IMR-90 (cell line): ENCODE measurements at regions not wholly inside any gene's neighbourhood (a gene's known extent, or its start where the extent isn't known, plus 50 kb on each side); places are given as distances from the start of the nearest gene placed in this dataset.

ENCODE experiments used
- ATAC-seq: fragments of 200-7000 bp; cut with Tn5 transposase; 2 replicates; pipeline ENCODE4 v1.9.1; 2020; ENCODE audit warnings: low read depth, mild to moderate bottlenecking, moderate library complexity
- BruUV-seq: library from RNA; stranded (reverse); fragments of 400-500 nt; replicated peaks from 2 replicates; lab custom pipeline; 2021; lab: Mats Ljungman, UMichigan
- CTCF ChIA-PET: fragments of 300-600 bp; formaldehyde crosslinking; extraction: SDS; loops from one replicate; lab custom pipeline; 2021; ENCODE audit warnings: antibody characterized with exemption; lab: Yijun Ruan, JAX
- POLR2A ChIA-PET: fragments of 300-600 bp; sonication (Branson Sonifier 250); formaldehyde crosslinking; loops from one replicate; lab custom pipeline; 2022; ENCODE audit warnings: antibody characterized with exemption; ENCODE audit not compliant: unreplicated experiment; lab: Charles Lee
- DNase-seq: peaks from one replicate; pipeline ENCODE4 v3.0.0; 2013
- H2AFZ ChIP-seq: replicated peaks from 2 replicates; pipeline ENCODE3; 2013; ENCODE audit warnings: low read length, mild to moderate bottlenecking; ENCODE audit not compliant: poor library complexity
- H2AK5ac ChIP-seq: 2 replicates; pipeline ENCODE4 v1.6.1; 2013; ENCODE audit warnings: low read depth, low read length, inconsistent platforms
- H2AK9ac ChIP-seq: replicated peaks from 2 replicates; pipeline ENCODE3; 2013; ENCODE audit warnings: mild to moderate bottlenecking, low read depth, low read length, moderate library complexity; ENCODE audit not compliant: poor library complexity
- H2BK120ac ChIP-seq: 2 replicates; pipeline ENCODE4 v1.6.1; 2013; ENCODE audit warnings: low read depth, low read length, inconsistent platforms
- H2BK15ac ChIP-seq: 3 replicates; pipeline ENCODE4 v1.6.1; 2013; ENCODE audit warnings: low read depth, low read length, inconsistent platforms
- H2BK20ac ChIP-seq: 2 replicates; pipeline ENCODE4 v1.6.1; 2013; ENCODE audit warnings: low read depth, mild to moderate bottlenecking, inconsistent platforms, low read length, moderate library complexity
- H2BK5ac ChIP-seq: 2 replicates; pipeline ENCODE4 v1.6.1; 2013; ENCODE audit warnings: mild to moderate bottlenecking, low read depth, low read length, inconsistent platforms; ENCODE audit not compliant: poor library complexity, severe bottlenecking
- H3K14ac ChIP-seq: replicated peaks from 2 replicates; pipeline ENCODE4 v1.6.1; 2013; ENCODE audit warnings: low read depth, low read length, inconsistent platforms
- H3K18ac ChIP-seq: 2 replicates; pipeline ENCODE4 v1.6.1; 2013; ENCODE audit warnings: low read depth, low read length, control low read depth
- H3K23ac ChIP-seq: 2 replicates; pipeline ENCODE4 v1.6.1; 2013; ENCODE audit warnings: low read depth, low read length, inconsistent platforms
- H3K27ac ChIP-seq: 2 replicates; pipeline ENCODE4 v1.5.1; 2013; ENCODE audit warnings: mild to moderate bottlenecking, control low read depth, low read length; ENCODE audit not compliant: insufficient read depth
- H3K27me3 ChIP-seq: 2 replicates; pipeline ENCODE4 v1.6.1; 2013; ENCODE audit warnings: low read length; ENCODE audit not compliant: control insufficient read depth, insufficient read depth
- H3K36me3 ChIP-seq: 2 replicates; pipeline ENCODE4 v1.6.1; 2013; ENCODE audit warnings: low read length, mixed read lengths; ENCODE audit not compliant: control insufficient read depth, insufficient read depth
- H3K4ac ChIP-seq: 2 replicates; pipeline ENCODE4 v1.6.1; 2013; ENCODE audit warnings: low read depth, low read length, inconsistent platforms
- H3K4me1 ChIP-seq: 2 replicates; pipeline ENCODE4 v1.6.1; 2013; ENCODE audit warnings: low read length, mixed read lengths; ENCODE audit not compliant: control insufficient read depth, insufficient read depth
- H3K4me2 ChIP-seq: 2 replicates; pipeline ENCODE4 v1.6.1; 2013; ENCODE audit warnings: low read depth, mild to moderate bottlenecking, control low read depth, low read length, moderate library complexity
- H3K4me3 ChIP-seq: 2 replicates; pipeline ENCODE4 v1.5.1; 2013; ENCODE audit warnings: low read depth, mild to moderate bottlenecking, control low read depth, low read length, moderate library complexity; ENCODE audit not compliant: insufficient read depth
- H3K56ac ChIP-seq: 2 replicates; pipeline ENCODE4 v1.6.1; 2013; ENCODE audit warnings: low read length, inconsistent platforms; ENCODE audit not compliant: insufficient read depth; ENCODE audit errors: extremely low read depth
- H3K79me1 ChIP-seq, 2 experiments: 2 replicates each; pipeline ENCODE4 v1.6.1; 2013; ENCODE audit warnings: low read length in 2 of 2, inconsistent platforms in 1 of 2, low read depth in 1 of 2
- H3K9ac ChIP-seq: 2 replicates; pipeline ENCODE4 v1.6.1; 2013; ENCODE audit warnings: low read depth, low read length, control low read depth
- H3K9me1 ChIP-seq: 2 replicates; pipeline ENCODE4 v1.6.1; 2013; ENCODE audit warnings: low read length, inconsistent platforms; ENCODE audit not compliant: insufficient read depth
- H3K9me3 ChIP-seq: 2 replicates; pipeline ENCODE4 v1.6.1; 2013; ENCODE audit warnings: low read length; ENCODE audit not compliant: control insufficient read depth, insufficient read depth
- H4K20me1 ChIP-seq: 2 replicates; pipeline ENCODE4 v1.6.1; 2013; ENCODE audit warnings: low read length, inconsistent platforms; ENCODE audit not compliant: insufficient read depth
- H4K5ac ChIP-seq: 2 replicates; pipeline ENCODE4 v1.6.1; 2013; ENCODE audit warnings: mild to moderate bottlenecking, low read depth, low read length, control low read depth
- H4K8ac ChIP-seq, 2 experiments: 2 replicates each; pipeline ENCODE4 v1.6.1; 2013; ENCODE audit warnings: low read depth in 2 of 2, low read length in 2 of 2, control low read depth in 1 of 2, inconsistent platforms in 1 of 2
- H4K91ac ChIP-seq: 2 replicates; pipeline ENCODE4 v1.6.1; 2013; ENCODE audit warnings: low read depth, low read length, inconsistent platforms; ENCODE audit not compliant: insufficient read depth
- BHLHE40 ChIP-seq: fragments of 150-350 bp; IDR thresholded peaks from 2 replicates; pipeline ENCODE4 v1.6.1; 2016; ENCODE audit warnings: mild to moderate bottlenecking, low read depth, low read length
- CEBPB ChIP-seq: IDR thresholded peaks from 2 replicates; pipeline ENCODE4 v1.6.1; 2012; ENCODE audit warnings: low read depth, low read length, improper control_type of control experiment
- CHD1 ChIP-seq: IDR thresholded peaks from 2 replicates; pipeline ENCODE4 v1.6.1; 2012; ENCODE audit warnings: low read depth, low read length, improper control_type of control experiment
- CTCF ChIP-seq: conservative IDR thresholded peaks from 2 replicates; pipeline ENCODE4 v1.5.1; 2012; ENCODE audit warnings: mild to moderate bottlenecking, low read depth, low read length, improper control_type of control experiment
- MAFK ChIP-seq: IDR thresholded peaks from 2 replicates; pipeline ENCODE4 v1.6.1; 2012; ENCODE audit warnings: low read depth, low read length, improper control_type of control experiment
- MAZ ChIP-seq: IDR thresholded peaks from 2 replicates; pipeline ENCODE4 v1.6.1; 2012; ENCODE audit warnings: low read depth, mild to moderate bottlenecking, low read length, improper control_type of control experiment, moderate library complexity, borderline replicate concordance
- MXI1 ChIP-seq: IDR thresholded peaks from 2 replicates; pipeline ENCODE4 v1.6.1; 2012; ENCODE audit warnings: low read depth, mild to moderate bottlenecking, low read length, moderate library complexity, borderline replicate concordance
- NFE2L2 ChIP-seq: fragments of 150-350 bp; IDR thresholded peaks from 2 replicates; pipeline ENCODE4 v1.6.1; 2016; ENCODE audit warnings: low read depth, mild to moderate bottlenecking, low read length
- POLR2A ChIP-seq: IDR thresholded peaks from 2 replicates; pipeline ENCODE4 v1.6.1; 2012; ENCODE audit warnings: mild to moderate bottlenecking, low read depth, low read length
- RAD21 ChIP-seq: IDR thresholded peaks from 2 replicates; pipeline ENCODE4 v1.6.1; 2012; ENCODE audit warnings: low read length, improper control_type of control experiment
- RCOR1 ChIP-seq: IDR thresholded peaks from 2 replicates; pipeline ENCODE4 v1.6.1; 2012; ENCODE audit warnings: mild to moderate bottlenecking, low read length, improper control_type of control experiment; ENCODE audit not compliant: insufficient replicate concordance
- RFX5 ChIP-seq: IDR thresholded peaks from 2 replicates; pipeline ENCODE4 v1.8.0; 2012; ENCODE audit warnings: low read depth, mild to moderate bottlenecking, low read length, moderate library complexity
- WGBS, 2 experiments: methylation state at CpG; one replicate each; pipeline versions ENCODE4 v1.1.5 to v1.1.7; 2013; ENCODE audit warnings: missing lambda C conversion rate in 2 of 2; ENCODE audit not compliant: insufficient read length in 1 of 2; ENCODE audit errors: extremely low coverage in 2 of 2; 5-methylcytosine and 5-hydroxymethylcytosine counted together
- dilution Hi-C: fragments of 300-500 bp; cut with HindIII; formaldehyde crosslinking; loops from one replicate; pipeline ENCODE4 v1.14.3; 2018; ENCODE audit warnings: low sequenced_read_pairs; ENCODE audit not compliant: unreplicated experiment
- in situ Hi-C: fragments of 300-500 bp; cut with MboI; formaldehyde crosslinking; loops from 3 replicates; pipeline ENCODE4 v1.14.3; 2019; ENCODE audit warnings: low sequenced_read_pairs, inconsistent platforms, mixed read lengths
- intact Hi-C: fragments of 100-400 bp; cut with micrococcal nuclease; formaldehyde crosslinking; loops from 2 replicates; pipeline ENCODE4 v1.10.0; 2022
- TF ChIP-seq, protein P1 (sequence below): fragments of 150-350 bp; IDR thresholded peaks from 2 replicates; pipeline ENCODE4 v1.6.1; 2017; ENCODE audit warnings: mild to moderate bottlenecking, antibody characterized with exemption, low read length, low read depth

DNA sequence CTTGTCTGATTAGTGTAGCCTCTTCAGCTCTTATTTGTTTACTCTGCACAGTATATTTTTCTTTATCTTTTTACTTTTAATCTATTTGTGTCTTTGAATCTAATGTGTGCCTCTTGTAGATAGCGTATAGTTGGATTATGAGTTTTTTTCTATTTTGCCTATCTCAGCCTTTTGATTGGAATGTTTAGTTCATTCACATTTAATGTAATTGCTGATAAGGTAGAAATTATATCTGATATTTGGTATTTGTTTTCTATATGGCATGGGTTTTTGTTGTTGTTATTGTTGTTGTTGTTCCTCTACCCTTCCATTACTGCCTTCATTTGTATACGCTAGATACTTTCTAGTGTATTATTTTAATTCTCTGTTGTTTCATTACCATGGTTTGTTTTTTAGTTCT is 131.7 kb upstream of the GRIK3 start:
- H3K79me1 ChIP-seq, result no peaks in the 10 kb centered on the region
- intact Hi-C loops, result no loop called here
- H4K8ac ChIP-seq, result no peak overlapping the region
- no peak overlapping the region for H3K14ac ChIP-seq
- WGBS, 2 experiments, result no CpG with 5 or more reads among the region's 2 CpGs
- no peaks in the 10 kb centered on the region; the same call in 1 of the 2 replicates for H3K9me3 ChIP-seq
- H4K5ac ChIP-seq, result no peak overlapping the region
- DNase-seq (no peak), ATAC-seq (no peak)
- dilution Hi-C loops, result no loop called here
- H2BK20ac ChIP-seq, result no peak overlapping the region
- no peaks in the 10 kb centered on the region for H3K36me3 ChIP-seq
- CTCF ChIA-PET, result no interaction called here
- no peak overlapping the region for H3K9ac ChIP-seq
- no peak overlapping the region for H2BK120ac ChIP-seq
- no peak overlapping the region for H3K23ac ChIP-seq
- no peak overlapping the region for H2AFZ ChIP-seq
- no peaks in the 10 kb centered on the region for H3K4me1 ChIP-seq
- TF ChIP-seq, protein P1, sequence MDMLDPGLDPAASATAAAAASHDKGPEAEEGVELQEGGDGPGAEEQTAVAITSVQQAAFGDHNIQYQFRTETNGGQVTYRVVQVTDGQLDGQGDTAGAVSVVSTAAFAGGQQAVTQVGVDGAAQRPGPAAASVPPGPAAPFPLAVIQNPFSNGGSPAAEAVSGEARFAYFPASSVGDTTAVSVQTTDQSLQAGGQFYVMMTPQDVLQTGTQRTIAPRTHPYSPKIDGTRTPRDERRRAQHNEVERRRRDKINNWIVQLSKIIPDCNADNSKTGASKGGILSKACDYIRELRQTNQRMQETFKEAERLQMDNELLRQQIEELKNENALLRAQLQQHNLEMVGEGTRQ, result no peak
- no peak for TF ChIP-seq NFE2L2
- TF ChIP-seq MAZ, result no peak
- no peak for TF ChIP-seq BHLHE40
- TF ChIP-seq RCOR1, result no peak
- no peak for TF ChIP-seq POLR2A
- no peak; the same call in 1 of the 2 replicates for TF ChIP-seq MAFK
- no peak for TF ChIP-seq MXI1
- TF ChIP-seq CHD1, result no peak
- no peak for TF ChIP-seq RFX5
- no peak for TF ChIP-seq RAD21
- no peak for TF ChIP-seq CEBPB
- TF ChIP-seq CTCF, result no peak
- H3K4me3 ChIP-seq, result no peak overlapping the region
- POLR2A ChIA-PET, result no interaction called here
- H3K56ac ChIP-seq, result no peak overlapping the region
- no TSS peak for BruUV-seq
- no peak overlapping the region for H3K4me2 ChIP-seq
- H2AK9ac ChIP-seq, result no peak overlapping the region
- no peak overlapping the region for H3K4ac ChIP-seq
- H2BK5ac ChIP-seq, result no peak overlapping the region
- H4K20me1 ChIP-seq, result no peaks in the 10 kb centered on the region
- no peak overlapping the region for H4K91ac ChIP-seq
- no peaks in the 10 kb centered on the region for H3K9me1 ChIP-seq
- no peak overlapping the region for H3K18ac ChIP-seq
- in situ Hi-C loops, result no loop called here
- H3K27ac ChIP-seq, result no peak overlapping the region
- no peak overlapping the region for H2BK15ac ChIP-seq
- no peak overlapping the region for H2AK5ac ChIP-seq
- no peaks in the 10 kb centered on the region for H3K27me3 ChIP-seq
